Astrocyte of the cerebellum (primary cell): ENCODE measurements at regions not wholly inside any gene's neighbourhood (a gene's known extent, or its start where the extent isn't known, plus 50 kb on each side); places are given as distances from the start of the nearest gene placed in this dataset.
"Not testable (repeated sequence)": the region's sequence is repeated elsewhere in the genome, so short reads cannot be mapped to it uniquely, and the experiment has no call there.

ENCODE experiments used
- DNase-seq: peaks from one replicate; pipeline ENCODE4 v3.0.0-alpha.2; 2011; ENCODE audit warnings: low read depth
- H3K4me3 ChIP-seq: 2 replicates; pipeline ENCODE4 v1.5.1; 2011; ENCODE audit warnings: mild to moderate bottlenecking, low read depth, low read length, moderate library complexity
- CTCF ChIP-seq: IDR thresholded peaks from 2 replicates; pipeline ENCODE4 v1.5.1; 2012; ENCODE audit warnings: low read length, low read depth, moderate library complexity, mild to moderate bottlenecking; ENCODE audit errors: missing control alignments
- in situ Hi-C: cut with HindIII; loops from 2 replicates; pipeline ENCODE4 v1.10.0; 2017; ENCODE audit warnings: low sequenced_read_pairs

GRCh38 chr18:30432349-30432748 lies 610.2 kb downstream of the DSC3 start:
- H3K4me3 ChIP-seq: no peak overlapping the region
- in situ Hi-C loops: no loop called here
- no peak for DNase-seq
- no peak for TF ChIP-seq CTCF

- in situ Hi-C loops, H3K4me3 ChIP-seq, DNase-seq: not testable (repeated sequence)
These were observed 623.1 kb downstream of the DSC3 start for GRCh38 chr18:30419399-30419798.

- in situ Hi-C loops: no loop called here
- no peak for TF ChIP-seq CTCF
These were observed 626.6 kb downstream of the DSC3 start for GRCh38 chr18:30415903-30416302.

DNA sequence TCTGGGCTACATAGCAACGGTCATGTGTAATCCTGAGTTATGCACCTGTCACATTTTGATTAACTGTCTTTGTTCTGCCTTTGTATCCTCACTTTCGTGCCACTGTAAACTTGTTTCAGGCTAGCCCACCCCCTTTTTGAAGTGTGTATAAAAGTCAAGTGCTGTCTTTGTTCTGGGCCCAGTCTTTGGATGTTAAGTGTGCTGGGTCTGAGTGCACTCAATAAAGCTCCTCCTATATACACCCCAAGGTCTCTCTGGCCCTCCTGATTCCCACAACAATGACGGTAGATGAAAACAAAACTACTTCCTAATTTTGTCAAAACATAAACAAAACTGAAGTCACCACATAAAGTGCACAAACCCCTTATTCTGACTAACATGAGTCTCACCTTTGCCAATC lies 633.4 kb downstream of the DSC3 start:
- no peak overlapping the region for H3K4me3 ChIP-seq
- no peak for DNase-seq
- in situ Hi-C loops: no loop called here
- TF ChIP-seq CTCF: no peak

More at GRCh38 chr18:30415903-30416302, 626.6 kb downstream of the DSC3 start:
- H3K4me3 ChIP-seq: no peak overlapping the region
- DNase-seq: no peak

GRCh38 chr18:30406728-30407127 lies 635.8 kb downstream of the DSC3 start:
- in situ Hi-C loops: no loop called here
- no peak for TF ChIP-seq CTCF
- no peak for DNase-seq
- H3K4me3 ChIP-seq: no peak overlapping the region

DNA sequence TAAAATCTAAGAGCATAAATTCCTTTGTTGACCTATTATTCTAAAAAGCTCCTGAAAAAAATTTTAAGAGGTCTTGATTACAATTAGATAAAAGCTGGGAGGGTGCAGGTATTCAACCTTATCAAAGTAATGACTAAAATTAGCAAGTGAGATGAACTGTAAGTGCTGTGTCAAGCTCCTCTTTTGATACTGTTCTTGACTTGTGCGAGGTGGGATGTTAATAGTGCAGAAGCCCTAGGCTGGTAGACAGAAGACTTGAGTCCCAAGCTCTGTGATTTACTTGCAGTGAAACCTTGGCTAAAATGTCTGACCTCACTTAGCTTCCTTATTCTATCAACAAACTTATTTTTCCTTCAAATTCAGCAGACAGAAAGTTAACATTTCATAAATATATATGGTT lies 637.5 kb downstream of the DSC3 start:
- TF ChIP-seq CTCF: no peak
- no peak for DNase-seq
- no peak overlapping the region for H3K4me3 ChIP-seq
- in situ Hi-C loops: no loop called here

DNA sequence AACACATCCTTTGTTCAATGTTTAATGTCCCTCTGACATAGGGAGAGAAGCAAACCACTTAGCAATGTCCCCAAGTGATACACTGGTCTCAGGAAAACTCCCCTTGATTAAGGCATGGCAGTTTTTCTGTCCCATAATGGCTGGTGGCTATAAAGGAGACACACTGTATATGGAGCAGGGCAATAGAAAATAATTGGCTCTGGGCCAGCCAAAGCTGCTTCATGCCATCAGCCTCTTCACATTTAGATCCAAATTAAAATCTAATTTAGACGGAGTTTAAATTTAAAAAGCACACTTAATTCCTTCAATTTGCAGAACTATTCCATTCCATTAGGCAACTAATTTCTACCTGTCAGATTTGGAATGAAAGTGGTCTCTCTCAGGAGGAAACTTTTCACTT lies 638.1 kb downstream of the DSC3 start:
- in situ Hi-C loops: no loop called here
- H3K4me3 ChIP-seq: no peak overlapping the region
- TF ChIP-seq CTCF: no peak
- no peak for DNase-seq
